C4-2B (cell line): ENCODE measurements at regions not wholly inside any gene's neighbourhood (a gene's known extent, or its start where the extent isn't known, plus 50 kb on each side); places are given as distances from the start of the nearest gene placed in this dataset.

Experiments used
- CTCF ChIP-seq: fragments of 450-650 bp; conservative IDR thresholded peaks from 2 replicates; pipeline ENCODE4 v1.5.1; 2017; ENCODE audit warnings: mild to moderate bottlenecking
- ZFX ChIP-seq: fragments of 450-650 bp; IDR thresholded peaks from 2 replicates; pipeline ENCODE4 v1.6.1; 2017

- no peak for TF ChIP-seq CTCF
- no peak for TF ChIP-seq ZFX
These were observed 56.3 kb upstream of the ABCB5 start for GRCh38 chr7:20558963-20559716.
